IPS-18c (cell line): ENCODE measurements at regions not wholly inside any gene's neighbourhood (a gene's known extent, or its start where the extent isn't known, plus 50 kb on each side); places are given as distances from the start of the nearest gene placed in this dataset.

Experiments used
- H3K4me3 ChIP-seq: 2 replicates; pipeline ENCODE4 v1.7.0; 2013; ENCODE audit warnings: low read depth, mild to moderate bottlenecking, low read length, moderate library complexity; ENCODE audit not compliant: insufficient read depth
- H3K9me3 ChIP-seq: one replicate; pipeline ENCODE4 v1.6.1; 2013; ENCODE audit warnings: mild to moderate bottlenecking, low read length, moderate library complexity; ENCODE audit not compliant: control insufficient read depth, insufficient read depth

- H3K9me3 ChIP-seq = no peaks in the 10 kb centered on the region
- no peak overlapping the region for H3K4me3 ChIP-seq
Measured at GRCh38 chr5:126199467-126199866, 223.7 kb upstream of the GRAMD2B start.

GRCh38 chr5:126208691-126209090 lies 214.5 kb upstream of the GRAMD2B start:
- no peaks in the 10 kb centered on the region for H3K9me3 ChIP-seq

DNA sequence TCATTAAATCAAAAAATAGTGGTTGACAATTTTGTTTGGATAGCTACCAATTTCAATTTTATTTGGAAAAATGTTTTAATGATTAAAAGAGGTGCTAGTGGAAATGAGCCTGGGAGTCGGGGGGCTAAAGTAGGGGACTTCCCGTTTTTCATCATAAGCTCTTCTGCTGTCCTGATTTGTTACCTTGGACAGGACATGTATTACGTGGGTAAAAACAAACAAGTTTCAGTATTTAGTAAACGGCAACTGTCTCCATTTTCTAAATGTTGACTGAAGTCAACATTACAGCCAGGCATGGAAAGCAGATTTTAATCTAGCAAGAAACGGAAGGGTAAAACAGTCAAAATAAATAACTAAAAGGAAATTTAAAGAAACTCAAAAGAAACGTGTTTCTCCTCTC lies 212.3 kb upstream of the GRAMD2B start:
- Histone ChIP-seq H3K9me3 (no peaks in the 10 kb centered on the region), H3K4me3 (no peak overlapping the region)

More at GRCh38 chr5:126208691-126209090, 214.5 kb upstream of the GRAMD2B start:
- no peak overlapping the region for H3K4me3 ChIP-seq

GRCh38 chr5:126219616-126220015 lies 203.6 kb upstream of the GRAMD2B start:
- Histone ChIP-seq H3K9me3 (no peaks in the 10 kb centered on the region), H3K4me3 (no peak overlapping the region)

- Histone ChIP-seq H3K4me3 (no peak overlapping the region), H3K9me3 (no peaks in the 10 kb centered on the region)
Measured at GRCh38 chr5:126220725-126221124, 202.5 kb upstream of the GRAMD2B start.

DNA sequence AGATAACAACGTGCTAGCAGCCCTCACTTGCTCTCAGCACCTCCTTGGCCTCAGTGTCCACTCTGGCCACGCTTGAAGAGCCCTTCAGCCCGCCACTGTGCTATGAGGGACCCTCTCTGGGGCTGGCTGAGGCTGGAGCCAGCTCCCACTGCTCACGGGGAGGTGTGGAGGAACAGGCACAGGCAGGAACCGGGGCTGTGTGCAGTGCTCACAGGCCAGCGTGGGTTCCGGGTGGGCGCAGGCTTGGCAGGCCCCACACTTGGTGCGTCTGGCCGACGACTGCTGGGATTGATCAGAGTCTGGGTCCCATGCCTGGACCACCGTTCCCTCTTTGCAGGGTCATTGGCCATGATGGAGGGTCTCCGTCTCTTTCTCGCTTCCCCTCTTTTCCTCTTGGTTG lies 194.3 kb upstream of the GRAMD2B start:
- Histone ChIP-seq H3K9me3 (peaks cover 8% of the 10 kb centered on the region), H3K4me3 (no peak overlapping the region)

- Histone ChIP-seq H3K9me3 (peaks cover 8% of the 10 kb centered on the region), H3K4me3 (no peak overlapping the region)
Measured at GRCh38 chr5:126233256-126233655, 190.0 kb upstream of the GRAMD2B start.

DNA sequence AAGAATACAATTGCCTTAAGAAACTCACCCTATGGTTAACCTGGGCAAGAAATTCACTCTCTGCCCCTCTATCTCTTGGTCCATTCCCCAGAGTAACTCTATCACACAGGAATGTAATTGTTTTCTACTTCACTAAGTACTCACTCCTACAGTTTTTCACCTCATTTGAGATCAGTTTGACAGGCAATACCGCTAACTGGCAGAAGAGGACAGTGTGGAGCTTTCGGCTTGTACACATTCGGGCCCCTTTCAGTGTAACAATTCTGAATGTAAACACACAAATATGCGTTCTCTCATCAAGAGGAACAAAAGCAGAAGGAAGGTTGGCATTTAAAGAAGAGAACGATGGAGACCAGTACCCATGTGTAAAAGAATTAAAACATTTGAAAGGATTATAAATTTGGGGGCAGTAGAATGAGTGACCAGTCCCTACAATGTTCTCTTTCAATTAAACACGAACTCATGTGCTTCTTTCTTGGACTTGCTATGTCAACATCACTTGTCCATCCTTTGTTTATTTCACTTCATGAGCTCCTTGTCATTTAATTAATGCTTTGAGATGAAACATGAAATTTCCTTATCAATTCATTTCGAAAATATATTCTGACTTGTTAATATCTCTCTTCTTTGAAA lies 188.5 kb upstream of the GRAMD2B start:
- H3K4me3 ChIP-seq = no peak overlapping the region
- H3K9me3 ChIP-seq = no peaks in the 10 kb centered on the region

DNA sequence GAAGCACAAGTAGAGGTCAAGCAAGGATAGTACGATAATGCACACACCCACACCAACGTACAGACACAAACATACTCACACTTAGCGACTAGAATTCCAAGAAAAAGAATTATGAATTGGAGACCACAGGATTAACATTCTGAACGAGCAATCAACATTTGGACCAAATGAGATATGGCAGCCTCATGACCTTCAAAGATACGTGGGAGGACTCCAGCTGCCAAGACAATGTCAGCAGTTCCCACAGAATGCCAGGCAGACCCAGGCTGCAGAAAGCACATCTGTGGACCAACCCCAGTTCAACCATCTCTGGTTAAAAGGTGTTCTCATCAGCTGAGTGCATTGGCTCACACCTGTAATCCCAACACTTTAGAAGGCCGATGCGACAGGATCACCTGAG lies 187.6 kb upstream of the GRAMD2B start:
- H3K4me3 ChIP-seq = no peak overlapping the region
- H3K9me3 ChIP-seq = no peaks in the 10 kb centered on the region

GRCh38 chr5:126236994-126237393 lies 186.2 kb upstream of the GRAMD2B start:
- no peaks in the 10 kb centered on the region for H3K9me3 ChIP-seq
- no peak overlapping the region for H3K4me3 ChIP-seq

- H3K9me3 ChIP-seq = no peaks in the 10 kb centered on the region
Measured at GRCh38 chr5:126248611-126249010, 174.6 kb upstream of the GRAMD2B start.

DNA sequence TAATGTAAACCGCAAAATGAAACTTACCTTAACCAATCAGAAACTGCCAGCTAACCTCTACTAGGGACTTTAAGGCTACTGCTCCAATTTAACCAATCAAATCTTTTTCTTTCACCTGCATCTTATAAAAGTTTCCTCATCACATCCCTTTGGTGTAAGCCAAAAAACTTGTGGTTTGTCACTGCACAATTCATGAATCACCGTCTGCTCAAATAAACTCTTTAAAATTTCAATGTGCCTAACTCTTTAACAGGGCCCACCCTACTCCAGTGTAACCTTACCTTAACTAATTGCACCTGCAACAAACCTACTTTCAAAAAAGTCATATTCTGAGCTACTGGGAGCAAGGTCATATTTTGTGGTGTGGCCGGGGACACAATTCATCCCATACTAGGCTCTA lies 172.2 kb upstream of the GRAMD2B start:
- H3K9me3 ChIP-seq = no peaks in the 10 kb centered on the region
- no peak overlapping the region for H3K4me3 ChIP-seq

More at GRCh38 chr5:126248611-126249010, 174.6 kb upstream of the GRAMD2B start:
- no peak overlapping the region for H3K4me3 ChIP-seq

DNA sequence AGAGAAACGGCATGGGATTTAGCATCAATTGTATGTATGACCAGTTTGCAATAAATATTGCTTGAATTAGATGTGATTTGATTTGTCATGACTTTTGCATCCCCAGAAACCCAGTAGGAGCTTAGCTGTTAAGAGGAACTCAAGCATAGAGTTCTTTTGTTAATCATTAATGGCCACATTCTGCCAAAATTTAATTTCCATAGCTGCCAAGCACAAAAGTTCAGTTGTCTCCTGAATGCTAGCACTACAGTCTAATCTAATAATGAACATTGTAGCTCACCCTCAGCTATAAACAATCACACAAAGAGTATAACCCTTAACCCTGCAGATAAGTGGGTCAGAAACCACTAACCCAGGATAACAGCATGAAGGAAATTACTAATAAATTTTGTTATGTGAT lies 169.8 kb upstream of the GRAMD2B start:
- H3K9me3 ChIP-seq = no peaks in the 10 kb centered on the region
- no peak overlapping the region for H3K4me3 ChIP-seq

DNA sequence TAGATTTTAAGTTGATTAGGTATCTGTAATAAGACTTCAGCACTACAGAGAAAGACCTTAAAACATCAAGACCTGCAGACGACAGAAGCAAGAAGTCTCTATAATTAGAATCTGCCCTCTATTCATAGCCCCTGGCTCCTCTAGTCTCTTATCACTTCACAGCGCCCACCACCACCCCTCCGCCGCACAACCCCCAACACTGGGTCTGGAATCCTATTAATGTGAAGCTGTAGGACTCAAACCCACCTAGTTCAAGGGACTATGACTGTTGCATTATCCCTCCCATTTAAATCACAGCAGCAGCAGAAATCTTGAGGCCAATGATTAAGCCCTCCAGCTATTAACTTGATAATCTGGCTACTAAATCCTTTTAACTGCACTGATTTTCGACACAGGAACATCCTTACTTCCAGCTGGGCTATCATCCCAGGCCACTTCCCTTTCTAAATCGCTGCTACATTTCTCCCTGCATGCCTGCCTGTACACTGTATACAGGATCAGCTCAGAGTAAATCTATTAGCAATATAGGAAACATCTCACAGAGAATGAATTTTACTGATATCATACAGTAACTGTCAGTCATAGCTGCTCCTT lies 159.5 kb upstream of the GRAMD2B start:
- Histone ChIP-seq H3K4me3 (no peak overlapping the region), H3K9me3 (no peaks in the 10 kb centered on the region)

- Histone ChIP-seq H3K4me3 (no peak overlapping the region; the same call in 1 of the 2 replicates), H3K9me3 (no peaks in the 10 kb centered on the region)
Measured at GRCh38 chr5:126265917-126266316, 157.3 kb upstream of the GRAMD2B start.

DNA sequence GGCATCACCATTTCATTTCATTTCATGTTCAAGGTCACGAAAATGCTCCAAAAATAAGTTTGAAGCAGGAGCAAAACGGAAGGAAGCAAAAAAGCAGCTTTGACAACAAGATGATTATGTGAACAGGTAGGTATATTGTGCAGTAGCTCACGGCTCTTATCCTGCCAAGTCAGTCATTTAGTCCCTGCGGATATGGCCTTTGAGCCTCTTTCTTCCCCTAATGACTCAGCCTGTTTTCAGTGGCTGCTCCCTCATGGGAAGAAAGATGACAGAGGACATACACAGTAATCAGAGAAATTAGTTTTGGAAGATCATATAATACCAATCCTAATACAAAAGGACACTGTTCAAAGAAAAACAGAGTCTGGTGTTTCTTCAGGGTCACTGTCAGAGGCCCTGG lies 155.8 kb upstream of the GRAMD2B start:
- Histone ChIP-seq H3K4me3 (no peak overlapping the region), H3K9me3 (no peaks in the 10 kb centered on the region)

DNA sequence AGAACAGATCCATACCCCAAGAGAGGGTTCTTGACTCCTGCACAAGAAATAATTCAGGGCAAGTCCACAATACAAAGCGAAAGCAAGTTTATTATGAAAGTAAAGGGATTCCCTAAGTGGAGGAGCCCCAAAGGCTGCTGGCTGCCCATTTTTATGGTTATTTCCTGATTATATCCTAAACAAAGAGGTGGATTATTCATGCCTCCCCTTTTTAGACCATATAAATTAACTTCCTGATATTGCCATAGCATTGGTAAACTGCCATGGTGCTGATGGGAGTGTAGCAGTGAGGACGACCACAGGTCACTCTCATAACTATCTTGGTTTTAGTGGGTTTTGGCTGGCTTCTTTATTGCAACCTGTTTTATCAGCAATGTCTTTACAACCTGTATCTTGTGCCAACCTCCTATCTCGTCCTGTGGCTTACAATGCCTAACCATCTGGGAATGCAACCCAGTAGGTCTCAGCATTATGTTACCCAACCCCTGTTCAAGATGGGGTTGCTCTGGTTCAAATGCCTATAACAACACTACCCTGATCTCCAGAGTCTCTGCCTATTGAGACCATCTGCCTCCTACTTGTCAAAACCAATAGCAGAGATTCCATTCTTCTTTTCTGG lies 154.4 kb upstream of the GRAMD2B start:
- no peak overlapping the region for H3K4me3 ChIP-seq
- no peaks in the 10 kb centered on the region for H3K9me3 ChIP-seq

DNA sequence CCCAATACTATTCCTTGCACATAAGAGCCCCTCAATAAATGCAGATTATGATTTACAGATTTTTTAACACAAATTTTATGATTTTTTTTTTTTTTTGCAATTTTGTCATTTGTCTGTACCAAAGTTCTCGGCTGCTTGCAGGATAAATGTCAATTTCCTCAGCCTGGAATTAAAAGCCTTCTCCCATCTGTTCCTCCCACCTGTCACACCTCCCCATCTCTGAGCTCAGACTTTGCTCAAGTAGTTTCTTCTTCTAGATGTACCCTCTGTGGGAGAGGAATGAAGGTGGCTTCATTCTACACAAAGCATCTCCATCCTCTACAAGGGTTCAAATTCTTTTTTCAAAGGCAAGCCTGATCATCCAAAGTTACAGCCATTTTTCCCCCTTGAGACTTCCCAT lies 153.7 kb upstream of the GRAMD2B start:
- Histone ChIP-seq H3K9me3 (no peaks in the 10 kb centered on the region), H3K4me3 (no peak overlapping the region)
